GM19452 (cell line): ENCODE measurements at regions not wholly inside any gene's neighbourhood (a gene's known extent, or its start where the extent isn't known, plus 50 kb on each side); places are given as distances from the start of the nearest gene placed in this dataset.
"Not testable (repeated sequence)": the region's sequence is repeated elsewhere in the genome, so short reads cannot be mapped to it uniquely, and the experiment has no call there.

Experiments
- ATAC-seq: cut with Tn5 transposase; IDR thresholded peaks from one replicate; pipeline ENCODE4 v1.9.1; 2021; ENCODE audit not compliant: unreplicated experiment

DNA sequence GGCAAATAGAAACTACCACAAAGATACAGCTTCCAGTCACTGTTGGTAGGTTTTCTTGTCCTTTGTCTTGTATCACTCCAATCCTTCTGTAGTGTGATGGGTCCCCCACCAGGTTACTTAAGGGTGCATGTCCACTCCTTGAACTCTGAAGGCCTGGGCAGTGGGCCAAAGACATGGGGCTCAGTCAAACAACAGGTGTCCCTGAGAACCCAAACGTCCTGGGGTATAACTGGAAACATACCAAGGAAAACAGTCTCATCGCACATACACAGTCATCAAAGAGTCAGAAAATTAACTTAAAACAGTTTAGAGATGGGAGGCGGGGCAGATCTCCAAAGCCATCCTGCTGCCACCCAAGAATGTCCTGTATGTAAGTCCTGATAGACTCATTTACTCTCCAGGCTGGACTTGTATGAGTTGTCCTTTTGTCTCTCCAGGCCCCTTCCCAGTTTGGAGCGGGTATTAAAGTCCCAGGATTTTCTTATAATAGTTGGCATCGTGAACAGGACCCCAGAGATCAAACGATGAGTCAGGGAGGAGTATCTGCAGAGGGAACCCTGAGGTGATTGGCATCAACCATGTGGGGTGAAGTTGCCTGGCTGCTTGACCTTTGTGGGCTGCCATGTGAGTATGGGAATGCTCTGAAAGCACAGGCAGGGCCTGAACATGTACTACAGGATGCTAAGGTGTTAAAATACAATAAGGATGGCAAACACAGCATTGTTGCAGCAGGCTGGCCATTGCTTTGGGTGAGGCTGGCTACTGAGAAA lies 613.2 kb upstream of the KLF12 start:
- ATAC-seq, result no peak

DNA sequence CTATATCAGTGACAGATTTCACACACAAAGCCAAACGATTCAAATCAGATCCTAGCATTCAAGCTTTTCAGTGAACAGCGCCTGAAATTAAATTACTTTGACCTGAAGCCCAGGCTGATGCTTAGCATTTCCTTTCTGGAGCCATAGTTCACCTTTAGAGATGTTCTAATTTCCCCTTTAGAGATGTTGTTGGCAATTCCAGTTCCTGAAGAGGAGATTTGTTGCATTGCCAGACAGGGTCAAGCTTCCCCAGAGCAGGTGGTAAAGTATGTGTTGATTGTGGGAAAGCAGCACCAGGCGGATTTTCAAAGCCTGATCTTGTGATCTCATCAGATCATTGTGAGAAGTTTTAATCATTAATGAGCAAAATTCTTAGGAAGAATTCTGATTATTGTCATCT lies 609.8 kb upstream of the KLF12 start:
- ATAC-seq, result no peak

DNA sequence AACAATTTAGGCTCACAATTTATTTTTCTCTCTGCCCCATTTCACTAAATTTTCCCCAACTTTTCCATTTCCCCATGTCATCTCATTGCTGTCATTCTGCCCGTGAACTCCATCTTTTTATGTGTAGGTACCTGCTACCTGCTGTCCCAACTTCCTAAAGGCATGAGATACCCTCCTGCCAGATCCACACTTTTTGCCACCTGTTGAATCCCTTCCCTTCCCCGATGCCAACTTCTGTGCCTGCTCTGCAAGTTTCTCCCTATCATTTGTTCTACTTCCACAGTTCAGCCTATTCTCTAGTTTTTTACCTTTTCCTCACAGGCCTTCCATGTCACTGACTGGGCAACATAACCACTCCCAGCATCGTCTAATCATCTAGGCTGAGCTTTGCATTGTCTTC lies 607.5 kb upstream of the KLF12 start:
- ATAC-seq, result no peak

DNA sequence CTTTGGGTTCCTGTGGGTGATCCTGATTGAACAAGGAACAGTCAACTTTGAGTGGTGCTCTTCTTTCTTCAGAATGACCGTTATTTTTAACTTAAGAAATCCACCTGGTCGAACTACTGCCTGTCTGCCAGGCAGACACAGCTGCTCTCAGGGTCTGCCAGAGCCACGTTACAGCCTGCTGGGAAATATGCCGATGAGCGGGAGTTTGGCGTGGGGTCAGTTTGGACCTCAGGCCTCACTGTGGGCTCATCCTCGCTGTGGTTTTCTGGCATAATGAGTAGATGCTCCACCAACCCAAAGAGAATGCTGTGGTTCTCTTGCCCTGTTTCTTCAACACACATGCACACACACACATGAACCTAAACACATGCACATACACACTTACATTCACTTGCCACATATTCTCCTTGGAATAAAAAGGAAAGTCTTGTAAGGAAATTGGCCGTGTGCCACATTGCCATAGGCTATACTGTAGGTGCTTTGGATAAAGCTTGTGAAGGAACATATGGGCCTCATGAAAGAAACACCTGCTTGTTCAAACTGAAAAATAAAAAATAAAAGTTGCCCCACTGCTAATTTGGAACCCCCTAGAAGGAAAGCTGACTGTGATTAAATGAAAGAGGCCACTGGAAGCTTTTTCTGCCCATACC lies 598.7 kb upstream of the KLF12 start:
- no peak for ATAC-seq

DNA sequence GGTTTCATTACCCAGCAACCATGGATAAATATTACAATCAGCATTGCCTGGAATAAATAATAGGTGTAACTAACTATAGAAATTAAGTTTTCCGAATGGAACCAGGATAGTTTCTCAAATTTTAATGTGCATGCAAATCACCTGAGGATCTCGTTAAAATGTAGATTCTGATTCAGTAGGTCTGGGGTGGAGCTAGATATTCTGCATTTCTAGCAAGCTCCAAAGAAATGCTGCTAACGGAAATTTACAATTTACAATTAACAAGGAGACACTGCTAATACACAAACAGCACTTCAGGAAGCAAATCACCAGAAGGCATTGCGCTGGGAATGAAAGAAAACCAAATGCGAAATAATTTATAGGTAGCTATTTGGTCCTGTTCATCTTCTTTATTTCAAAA lies 597.5 kb upstream of the KLF12 start:
- ATAC-seq, result no peak

DNA sequence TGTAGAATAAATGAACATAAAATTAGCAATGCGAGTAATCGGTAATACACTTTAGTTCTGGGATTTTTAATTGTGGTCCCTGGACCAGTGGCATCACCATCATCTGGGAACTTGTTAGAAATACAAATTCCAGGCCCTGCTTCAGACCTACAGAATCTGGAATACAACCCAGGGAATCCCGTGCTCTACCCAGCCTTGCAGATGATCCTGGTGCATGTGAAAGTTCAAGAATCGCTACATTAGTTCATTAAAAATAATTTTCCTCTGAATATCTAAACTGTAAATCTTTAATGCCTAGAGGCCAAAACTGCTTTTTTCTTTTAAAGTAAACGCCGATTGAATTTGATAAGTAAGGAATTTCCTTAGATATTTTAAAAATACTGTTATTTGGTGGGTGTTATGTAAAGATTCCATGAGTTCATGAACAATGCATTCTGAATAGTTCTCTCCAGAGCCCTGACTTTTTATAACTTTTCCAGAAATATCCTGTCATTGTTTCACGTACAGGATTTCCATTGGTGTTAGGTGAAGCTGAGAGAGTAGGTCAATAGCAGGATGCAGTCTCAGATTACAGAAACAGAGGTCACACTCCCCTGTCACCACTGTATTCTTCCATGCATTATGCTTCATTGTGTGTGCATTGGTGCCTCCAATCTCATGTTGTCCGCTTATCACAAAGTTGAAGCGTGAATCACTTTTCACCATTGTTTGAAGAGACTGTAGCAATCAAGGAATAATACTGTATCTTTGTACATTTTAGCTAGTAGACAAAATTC lies 596.5 kb upstream of the KLF12 start:
- no peak for ATAC-seq

DNA sequence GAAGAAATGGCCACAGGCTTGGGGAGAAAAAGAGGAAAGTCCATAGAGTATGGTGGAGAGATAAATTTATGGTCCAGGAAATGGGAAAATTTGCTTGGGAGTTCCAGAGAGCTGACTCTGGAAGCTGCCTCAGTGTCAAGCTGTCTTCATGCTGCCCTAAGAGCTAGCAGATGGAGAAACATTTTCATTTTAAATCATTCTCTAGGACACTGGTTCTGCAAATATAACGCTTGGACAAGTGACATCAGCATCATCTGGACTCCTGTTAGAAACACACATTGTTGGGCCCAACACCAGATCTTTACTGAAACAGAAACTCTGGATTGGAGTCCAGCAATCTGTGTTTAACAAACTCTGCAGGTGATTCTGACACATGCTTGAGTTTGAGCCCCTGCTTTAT lies 592.0 kb upstream of the KLF12 start:
- no peak for ATAC-seq

DNA sequence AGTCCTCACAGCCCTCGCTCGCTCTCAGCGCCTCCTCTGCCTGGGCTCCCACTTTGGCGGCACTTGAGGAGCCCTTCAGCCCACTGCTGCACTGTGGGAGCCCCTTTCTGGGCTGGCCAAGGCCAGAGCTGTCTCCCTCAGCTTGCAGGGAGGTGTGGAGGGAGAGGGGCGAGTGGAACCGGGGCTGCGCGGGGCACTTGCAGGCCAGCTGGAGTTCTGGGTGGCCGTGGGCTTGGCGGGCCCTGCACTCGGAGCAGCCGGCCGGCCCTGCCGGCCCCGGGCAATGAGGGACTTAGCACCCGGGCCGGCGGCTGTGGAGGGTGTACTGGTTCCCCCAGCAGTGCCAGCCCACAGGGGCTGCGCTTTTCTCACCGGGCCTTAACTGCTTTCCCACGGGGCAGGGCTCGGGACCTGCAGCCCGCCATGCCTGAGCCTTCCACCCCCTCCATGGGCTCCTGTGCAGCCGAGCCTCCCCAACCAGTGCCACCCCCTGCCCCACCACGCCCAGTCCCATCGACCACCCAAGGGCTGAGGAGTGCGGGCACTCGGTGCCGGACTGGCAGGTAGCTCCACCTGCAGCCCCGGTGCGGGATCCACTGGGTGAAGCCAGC lies 584.1 kb upstream of the KLF12 start:
- ATAC-seq, result not testable (repeated sequence)

DNA sequence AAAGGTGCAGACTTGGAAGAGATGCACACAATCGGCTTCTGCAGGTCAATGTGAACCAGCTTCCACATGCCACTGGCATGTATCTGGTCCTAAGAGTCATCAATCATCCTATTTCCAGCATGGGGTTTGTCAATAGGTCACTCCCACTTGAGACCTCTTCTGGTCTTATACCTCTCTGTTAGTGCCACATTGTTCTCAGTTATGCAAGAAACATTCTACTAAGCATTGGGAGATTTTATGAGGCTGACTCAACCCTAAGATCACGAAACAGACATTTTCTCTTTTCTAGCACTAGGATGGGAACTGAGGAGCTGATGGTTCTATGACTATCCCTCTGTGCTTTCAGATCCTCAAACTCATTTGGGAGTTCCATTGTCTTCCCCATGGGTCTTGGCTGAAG lies 581.5 kb upstream of the KLF12 start:
- no peak for ATAC-seq

DNA sequence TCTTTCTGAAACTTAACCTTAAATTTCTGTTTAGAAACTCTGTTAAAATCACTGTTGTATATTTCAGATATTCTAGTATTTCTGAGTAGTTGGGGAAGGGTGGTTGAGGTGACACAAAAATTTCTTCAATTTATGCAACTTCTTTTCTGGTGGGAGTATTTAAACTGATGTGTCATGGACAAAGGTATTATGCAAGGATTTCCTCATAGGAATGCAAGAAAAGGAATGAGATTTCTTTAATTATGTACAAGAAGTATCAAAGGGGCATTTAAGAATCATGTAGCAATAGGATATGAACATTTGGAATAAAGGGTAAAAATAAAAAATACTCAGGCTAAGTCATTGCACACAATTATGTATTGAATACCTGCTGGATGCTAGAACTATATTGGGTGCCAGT lies 575.8 kb upstream of the KLF12 start:
- no peak for ATAC-seq

DNA sequence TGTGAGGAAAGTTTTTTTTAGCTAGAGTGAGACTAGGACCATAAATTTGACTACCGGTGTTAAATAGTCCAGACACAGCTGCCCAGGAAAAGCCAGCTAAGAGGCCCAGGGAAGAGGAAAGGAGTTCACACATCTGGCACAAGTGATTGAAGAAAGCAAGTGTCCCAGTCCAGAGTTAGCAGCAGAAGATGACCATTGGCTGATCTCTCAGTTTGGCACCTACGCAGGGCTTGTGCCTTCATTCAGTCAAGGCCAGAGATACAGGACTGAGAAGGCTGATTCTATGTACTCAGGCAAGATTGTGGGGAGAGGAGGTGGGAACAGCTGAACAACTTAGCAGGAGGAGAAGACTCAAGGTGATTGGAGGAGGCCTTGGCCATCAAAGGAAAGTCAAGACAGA lies 575.0 kb upstream of the KLF12 start:
- no peak for ATAC-seq

DNA sequence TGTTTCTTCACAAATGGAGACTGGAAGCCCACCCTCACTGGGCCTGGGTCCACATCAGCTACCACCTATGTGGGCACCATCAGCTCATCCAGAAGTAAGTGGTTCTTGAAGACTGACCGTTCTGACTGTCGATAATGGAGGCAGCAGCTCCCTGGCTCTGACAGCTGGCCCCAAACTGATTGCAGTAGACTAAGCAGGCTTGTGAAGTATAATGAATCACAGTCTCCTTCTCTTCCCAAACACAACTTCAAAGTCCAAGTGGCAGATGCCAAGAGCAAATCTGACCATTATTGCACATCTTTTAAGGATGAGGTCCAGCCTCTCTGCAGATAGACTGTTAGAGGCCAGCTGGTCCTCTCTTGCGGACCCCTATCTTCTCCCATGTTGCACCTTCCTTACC lies 574.4 kb upstream of the KLF12 start:
- no peak for ATAC-seq

DNA sequence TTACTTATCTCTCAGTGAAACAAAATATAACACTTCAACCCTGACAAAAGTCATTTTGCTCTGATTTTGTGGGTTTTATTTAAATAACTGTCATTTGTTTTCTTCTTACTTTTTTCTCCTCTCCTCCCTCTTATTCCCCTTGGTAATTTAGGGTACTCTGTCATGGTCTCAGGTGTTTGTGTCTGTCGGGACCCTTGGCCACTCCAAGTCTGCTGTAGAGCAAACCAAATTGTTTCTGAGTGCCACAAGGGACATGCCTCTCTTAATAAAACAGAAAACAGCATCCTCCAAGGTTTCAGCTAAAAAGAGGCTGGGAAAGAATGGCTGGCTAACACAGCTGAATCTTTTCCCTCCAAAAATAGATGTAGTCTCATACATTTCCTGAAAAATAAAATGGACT lies 573.1 kb upstream of the KLF12 start:
- no peak for ATAC-seq

DNA sequence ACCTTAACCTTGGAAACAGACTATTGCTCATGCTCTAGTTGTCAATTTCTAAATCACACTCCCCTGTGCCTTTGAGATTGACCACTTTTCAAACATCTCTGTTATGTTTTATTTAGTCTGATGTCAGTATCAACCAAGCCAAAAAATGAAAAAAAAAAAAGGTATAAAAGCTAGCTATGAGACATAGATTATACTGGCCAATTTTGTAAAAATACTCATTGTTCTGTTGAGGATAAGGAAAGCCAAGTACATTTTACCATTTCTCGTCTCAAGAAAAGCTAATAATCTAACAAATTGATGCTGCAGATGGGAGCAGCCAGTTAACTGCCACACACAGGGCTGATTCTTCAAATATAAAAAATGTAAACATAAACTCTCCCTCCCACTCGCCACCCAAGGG lies 572.6 kb upstream of the KLF12 start:
- ATAC-seq, result no peak

DNA sequence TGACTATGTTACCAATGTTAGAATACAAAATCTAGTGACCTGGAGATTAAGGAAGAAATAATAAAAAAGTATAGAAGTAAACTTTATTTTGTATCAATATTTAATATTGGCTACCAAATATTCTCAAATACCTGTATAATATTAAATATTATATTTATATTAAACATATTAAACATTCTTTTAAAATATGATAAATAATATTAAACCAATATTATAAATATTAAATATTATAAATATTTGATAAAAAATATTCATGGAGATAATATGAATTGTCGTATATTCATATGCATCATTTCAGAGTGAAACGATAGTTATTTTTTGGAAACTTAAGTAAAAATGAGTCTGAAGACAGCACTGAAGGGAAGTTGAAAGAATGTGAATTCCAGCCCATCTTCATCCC lies 571.2 kb upstream of the KLF12 start:
- ATAC-seq, result no peak

DNA sequence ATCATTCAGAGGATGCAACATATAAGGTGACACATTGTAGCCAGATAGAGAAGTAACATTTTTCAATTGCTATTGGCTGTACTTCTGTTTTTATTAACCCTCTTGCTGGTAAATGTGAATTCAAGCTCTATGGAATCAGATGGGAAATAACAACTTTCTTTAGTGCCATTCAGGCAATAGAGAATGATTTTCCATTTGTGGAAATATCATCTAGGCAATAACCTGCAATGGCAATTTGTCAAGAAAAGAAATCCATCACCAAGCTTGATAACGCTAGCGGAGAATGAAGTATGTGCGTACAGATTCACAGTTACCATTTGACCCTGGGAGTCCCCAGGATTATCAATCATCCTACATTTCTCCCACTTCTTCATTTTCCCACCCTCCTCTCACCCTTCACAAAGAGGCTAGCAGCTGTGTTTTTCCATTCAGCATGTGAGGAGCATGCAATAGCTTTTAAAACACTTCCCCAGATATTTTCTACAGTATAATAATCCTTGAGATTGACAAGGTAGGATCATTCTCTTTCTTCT lies 569.7 kb upstream of the KLF12 start:
- no peak for ATAC-seq

DNA sequence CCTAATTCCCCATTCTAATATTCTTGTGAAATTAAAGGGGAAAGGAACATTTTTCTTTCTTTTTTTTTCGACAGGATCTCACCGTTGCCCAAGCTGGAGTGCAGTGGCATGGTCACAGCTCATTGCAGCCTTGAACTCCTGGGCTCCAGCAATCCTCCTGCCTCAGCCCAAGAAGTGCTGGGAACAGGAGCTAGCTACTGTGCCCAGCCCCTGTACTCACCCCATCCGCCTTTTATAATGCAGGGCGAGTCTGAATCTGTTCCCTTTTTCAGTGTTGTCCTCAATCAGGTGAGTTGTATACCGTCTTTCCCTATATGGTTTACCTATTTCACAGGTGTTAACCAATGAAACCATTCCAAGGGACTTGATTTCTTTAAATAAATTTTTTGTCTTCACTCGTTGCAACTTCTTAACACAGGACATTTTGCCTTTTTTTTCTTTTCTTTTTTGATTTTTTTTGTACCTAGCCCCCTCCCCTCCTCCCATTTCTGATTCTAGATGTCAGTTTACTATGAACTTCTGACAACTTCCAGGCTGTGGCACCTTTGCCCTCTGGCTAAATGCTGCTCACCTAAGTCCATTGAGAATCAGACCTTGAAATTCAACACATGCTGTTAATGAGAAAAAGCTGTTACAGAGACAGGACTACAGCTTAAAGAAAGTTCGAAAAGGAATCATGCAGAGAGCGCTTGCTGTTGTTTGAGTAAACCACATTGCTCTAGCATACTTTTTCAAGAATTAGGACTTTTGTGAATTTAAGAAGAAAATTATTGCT lies 562.1 kb upstream of the KLF12 start:
- ATAC-seq, result no peak

DNA sequence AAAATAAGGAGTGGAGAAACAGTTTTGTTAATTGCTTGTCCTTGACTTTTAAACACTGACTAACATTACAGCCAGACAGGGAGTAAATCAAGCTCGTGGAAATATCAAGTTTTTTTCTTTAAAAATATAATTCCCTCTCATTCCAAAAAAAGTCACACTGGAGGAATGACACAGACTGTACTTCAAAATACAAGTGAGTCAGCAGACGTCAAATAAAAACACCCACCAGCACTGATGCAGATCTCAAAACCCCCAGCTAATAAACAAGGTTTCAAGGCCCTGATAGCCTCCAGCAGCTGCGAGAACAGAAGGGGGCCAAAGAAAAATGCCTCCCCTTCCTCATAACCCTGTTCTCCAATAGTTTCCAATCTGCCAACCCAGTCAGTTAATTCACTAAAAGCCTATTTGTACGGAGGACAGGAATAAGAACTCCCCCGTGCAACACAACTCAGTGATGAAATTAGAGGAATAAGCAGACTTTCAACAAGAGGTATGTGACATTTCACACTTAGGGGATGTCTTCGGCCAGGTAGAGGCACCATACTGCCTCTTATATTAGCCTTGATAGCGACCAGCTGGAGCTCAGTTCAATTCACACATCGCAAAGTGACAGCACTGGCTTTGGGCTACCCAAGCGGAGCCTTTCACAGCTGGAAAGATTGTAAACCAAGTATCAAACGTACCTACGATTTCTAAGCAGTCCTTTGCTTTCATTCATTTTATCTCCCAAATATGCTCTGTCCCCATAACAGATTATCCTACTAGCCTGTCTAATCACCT lies 561.0 kb upstream of the KLF12 start:
- no peak for ATAC-seq

DNA sequence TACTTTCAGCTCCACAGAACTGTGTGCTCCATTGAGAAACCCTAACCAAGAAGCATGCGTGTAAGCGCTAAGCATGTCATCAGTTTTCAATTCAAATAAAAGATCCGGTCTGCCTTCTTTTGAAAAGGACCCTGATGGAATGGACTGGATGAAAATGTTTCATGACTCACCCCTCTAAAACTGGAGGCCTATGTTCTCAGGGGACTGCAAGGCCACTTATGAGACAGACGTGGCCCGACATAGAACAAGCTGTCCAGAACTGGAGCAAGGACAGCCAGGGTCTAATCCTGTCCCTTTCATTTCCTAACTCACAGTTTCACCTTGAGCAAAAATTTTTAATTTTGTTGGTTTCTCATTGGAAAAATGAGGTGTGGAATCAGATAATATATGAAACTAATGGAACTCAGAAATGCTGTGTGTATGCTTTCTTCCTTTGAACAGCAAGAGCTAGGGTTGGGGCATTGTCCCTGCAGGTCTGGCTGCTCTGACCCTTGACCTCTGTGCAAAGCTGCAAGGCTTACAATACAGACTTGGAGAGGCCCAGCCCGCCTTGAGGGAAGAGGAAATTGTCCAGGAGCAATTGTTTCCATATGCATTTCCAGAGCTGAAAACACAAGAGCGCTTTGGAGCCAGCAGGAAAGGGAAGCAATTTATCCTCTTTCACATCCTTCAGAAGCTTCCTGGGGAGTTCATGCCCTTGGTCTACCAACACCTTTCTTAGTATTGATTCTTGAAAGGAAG lies 553.4 kb upstream of the KLF12 start:
- no peak for ATAC-seq
